ENCODE measurements at regions not wholly inside any gene's neighbourhood (a gene's known extent, or its start where the extent isn't known, plus 50 kb on each side); places are given as distances from the start of the nearest gene placed in this dataset.
A peak's percentile ranks its signal among the peaks of the same experiment; 100 is the strongest.

DNA sequence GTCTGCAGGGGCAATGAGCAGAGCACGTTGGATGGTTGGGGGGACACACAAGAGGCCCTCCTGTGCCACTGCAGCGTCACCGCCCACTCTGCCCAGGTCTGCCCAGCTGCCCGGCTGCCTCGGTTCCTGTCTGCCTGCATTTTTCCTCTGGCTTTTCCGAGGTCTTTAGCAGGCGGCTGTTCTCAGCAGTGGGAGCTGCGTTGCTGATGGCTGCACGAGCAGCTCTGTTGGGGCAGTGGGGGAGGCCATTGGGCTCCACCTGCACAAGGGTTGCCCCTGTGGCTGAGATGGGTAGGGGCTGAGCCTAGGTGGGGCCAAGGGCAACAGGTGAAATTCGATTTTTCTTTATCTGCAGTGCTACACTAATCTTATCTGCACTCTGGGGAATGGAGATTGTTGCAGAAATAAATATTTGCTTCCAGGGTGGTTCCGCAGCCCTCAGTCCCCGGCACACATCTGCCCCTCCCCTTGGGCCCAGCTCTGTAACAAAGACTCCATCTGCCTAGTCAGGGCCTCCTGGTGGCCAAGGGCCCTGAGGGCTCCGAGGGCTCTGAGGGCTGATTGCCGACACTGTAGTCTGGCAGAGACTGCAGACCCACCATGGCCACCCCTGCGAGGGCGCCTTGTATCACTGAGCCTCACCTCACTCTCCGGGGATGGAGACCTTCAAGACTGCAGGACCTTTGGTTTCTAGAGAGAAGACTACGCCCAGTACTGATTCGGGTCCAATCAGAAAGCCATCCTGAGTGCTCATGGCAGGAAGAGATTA is 141.7 kb upstream of the SHH start (continued):
- no peak for TF ChIP-seq RNF219 (CRISPR knock-in tag; IDR thresholded peaks at IDR 0.05)
- TF ChIP-seq, protein P1, sequence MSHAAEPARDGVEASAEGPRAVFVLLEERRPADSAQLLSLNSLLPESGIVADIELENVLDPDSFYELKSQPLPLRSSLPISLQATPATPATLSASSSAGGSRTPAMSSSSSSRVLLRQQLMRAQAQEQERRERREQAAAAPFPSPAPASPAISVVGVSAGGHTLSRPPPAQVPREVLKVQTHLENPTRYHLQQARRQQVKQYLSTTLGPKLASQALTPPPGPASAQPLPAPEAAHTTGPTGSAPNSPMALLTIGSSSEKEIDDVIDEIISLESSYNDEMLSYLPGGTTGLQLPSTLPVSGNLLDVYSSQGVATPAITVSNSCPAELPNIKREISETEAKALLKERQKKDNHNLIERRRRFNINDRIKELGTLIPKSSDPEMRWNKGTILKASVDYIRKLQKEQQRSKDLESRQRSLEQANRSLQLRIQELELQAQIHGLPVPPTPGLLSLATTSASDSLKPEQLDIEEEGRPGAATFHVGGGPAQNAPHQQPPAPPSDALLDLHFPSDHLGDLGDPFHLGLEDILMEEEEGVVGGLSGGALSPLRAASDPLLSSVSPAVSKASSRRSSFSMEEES (CRISPR knock-in tag; IDR thresholded peaks at IDR 0.05), result no peak
- TF ChIP-seq, protein P2, sequence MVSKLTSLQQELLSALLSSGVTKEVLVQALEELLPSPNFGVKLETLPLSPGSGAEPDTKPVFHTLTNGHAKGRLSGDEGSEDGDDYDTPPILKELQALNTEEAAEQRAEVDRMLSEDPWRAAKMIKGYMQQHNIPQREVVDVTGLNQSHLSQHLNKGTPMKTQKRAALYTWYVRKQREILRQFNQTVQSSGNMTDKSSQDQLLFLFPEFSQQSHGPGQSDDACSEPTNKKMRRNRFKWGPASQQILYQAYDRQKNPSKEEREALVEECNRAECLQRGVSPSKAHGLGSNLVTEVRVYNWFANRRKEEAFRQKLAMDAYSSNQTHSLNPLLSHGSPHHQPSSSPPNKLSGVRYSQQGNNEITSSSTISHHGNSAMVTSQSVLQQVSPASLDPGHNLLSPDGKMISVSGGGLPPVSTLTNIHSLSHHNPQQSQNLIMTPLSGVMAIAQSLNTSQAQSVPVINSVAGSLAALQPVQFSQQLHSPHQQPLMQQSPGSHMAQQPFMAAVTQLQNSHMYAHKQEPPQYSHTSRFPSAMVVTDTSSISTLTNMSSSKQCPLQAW (CRISPR knock-in tag; IDR thresholded peaks at IDR 0.05), result peak; percentile 72; the same call in 1 of the 2 replicates
- TF ChIP-seq SP4 (CRISPR knock-in tag; IDR thresholded peaks at IDR 0.05), result no peak
- TF ChIP-seq POLR2A (IDR thresholded peaks at IDR 0.05; ENCODE audit: insufficient read depth in 1 of 2, low read depth in 2 of 2, low read length in 2 of 2), result no peak; a peak in 1 of 4 replicates
- no peak for TF ChIP-seq ZNF431 (CRISPR knock-in tag; IDR thresholded peaks at IDR 0.05; ENCODE audit: borderline replicate concordance, low read depth)
- no peak for TF ChIP-seq NCOA5 (CRISPR knock-in tag; IDR thresholded peaks at IDR 0.05)
- TF ChIP-seq GLI4 (CRISPR knock-in tag; IDR thresholded peaks at IDR 0.05; ENCODE audit: borderline replicate concordance), result no peak
- TF ChIP-seq TEAD2 (CRISPR knock-in tag; IDR thresholded peaks at IDR 0.05), result no peak
- no peak for TF ChIP-seq PAX8 (CRISPR knock-in tag; IDR thresholded peaks at IDR 0.05; ENCODE audit: borderline replicate concordance)
- TF ChIP-seq, protein P3, sequence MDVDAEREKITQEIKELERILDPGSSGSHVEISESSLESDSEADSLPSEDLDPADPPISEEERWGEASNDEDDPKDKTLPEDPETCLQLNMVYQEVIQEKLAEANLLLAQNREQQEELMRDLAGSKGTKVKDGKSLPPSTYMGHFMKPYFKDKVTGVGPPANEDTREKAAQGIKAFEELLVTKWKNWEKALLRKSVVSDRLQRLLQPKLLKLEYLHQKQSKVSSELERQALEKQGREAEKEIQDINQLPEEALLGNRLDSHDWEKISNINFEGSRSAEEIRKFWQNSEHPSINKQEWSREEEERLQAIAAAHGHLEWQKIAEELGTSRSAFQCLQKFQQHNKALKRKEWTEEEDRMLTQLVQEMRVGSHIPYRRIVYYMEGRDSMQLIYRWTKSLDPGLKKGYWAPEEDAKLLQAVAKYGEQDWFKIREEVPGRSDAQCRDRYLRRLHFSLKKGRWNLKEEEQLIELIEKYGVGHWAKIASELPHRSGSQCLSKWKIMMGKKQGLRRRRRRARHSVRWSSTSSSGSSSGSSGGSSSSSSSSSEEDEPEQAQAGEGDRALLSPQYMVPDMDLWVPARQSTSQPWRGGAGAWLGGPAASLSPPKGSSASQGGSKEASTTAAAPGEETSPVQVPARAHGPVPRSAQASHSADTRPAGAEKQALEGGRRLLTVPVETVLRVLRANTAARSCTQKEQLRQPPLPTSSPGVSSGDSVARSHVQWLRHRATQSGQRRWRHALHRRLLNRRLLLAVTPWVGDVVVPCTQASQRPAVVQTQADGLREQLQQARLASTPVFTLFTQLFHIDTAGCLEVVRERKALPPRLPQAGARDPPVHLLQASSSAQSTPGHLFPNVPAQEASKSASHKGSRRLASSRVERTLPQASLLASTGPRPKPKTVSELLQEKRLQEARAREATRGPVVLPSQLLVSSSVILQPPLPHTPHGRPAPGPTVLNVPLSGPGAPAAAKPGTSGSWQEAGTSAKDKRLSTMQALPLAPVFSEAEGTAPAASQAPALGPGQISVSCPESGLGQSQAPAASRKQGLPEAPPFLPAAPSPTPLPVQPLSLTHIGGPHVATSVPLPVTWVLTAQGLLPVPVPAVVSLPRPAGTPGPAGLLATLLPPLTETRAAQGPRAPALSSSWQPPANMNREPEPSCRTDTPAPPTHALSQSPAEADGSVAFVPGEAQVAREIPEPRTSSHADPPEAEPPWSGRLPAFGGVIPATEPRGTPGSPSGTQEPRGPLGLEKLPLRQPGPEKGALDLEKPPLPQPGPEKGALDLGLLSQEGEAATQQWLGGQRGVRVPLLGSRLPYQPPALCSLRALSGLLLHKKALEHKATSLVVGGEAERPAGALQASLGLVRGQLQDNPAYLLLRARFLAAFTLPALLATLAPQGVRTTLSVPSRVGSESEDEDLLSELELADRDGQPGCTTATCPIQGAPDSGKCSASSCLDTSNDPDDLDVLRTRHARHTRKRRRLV (CRISPR knock-in tag; IDR thresholded peaks at IDR 0.05), result no peak
- no peak for TF ChIP-seq EHMT2 (IDR thresholded peaks at IDR 0.05; ENCODE audit: borderline replicate concordance, low read depth, low read length)
- TF ChIP-seq SYNCRIP (IDR thresholded peaks at IDR 0.05; ENCODE audit: insufficient read depth, low read depth, low read length), result no peak
- no peak for TF ChIP-seq MATR3 (CRISPR knock-in tag; IDR thresholded peaks at IDR 0.05)
- peak; percentile 97 for TF ChIP-seq ONECUT2 (CRISPR knock-in tag; IDR thresholded peaks at IDR 0.05)
- no peak for TF ChIP-seq ZFP41 (CRISPR knock-in tag; IDR thresholded peaks at IDR 0.05; ENCODE audit: borderline replicate concordance)
- 0 out of 2 replicates have a peak, but pooled peaks have one; percentile 59 for TF ChIP-seq ZNF264 (CRISPR knock-in tag; IDR thresholded peaks at IDR 0.05)
- TF ChIP-seq ZNF879 (CRISPR knock-in tag; IDR thresholded peaks at IDR 0.05), result no peak
- TF ChIP-seq, protein P4, sequence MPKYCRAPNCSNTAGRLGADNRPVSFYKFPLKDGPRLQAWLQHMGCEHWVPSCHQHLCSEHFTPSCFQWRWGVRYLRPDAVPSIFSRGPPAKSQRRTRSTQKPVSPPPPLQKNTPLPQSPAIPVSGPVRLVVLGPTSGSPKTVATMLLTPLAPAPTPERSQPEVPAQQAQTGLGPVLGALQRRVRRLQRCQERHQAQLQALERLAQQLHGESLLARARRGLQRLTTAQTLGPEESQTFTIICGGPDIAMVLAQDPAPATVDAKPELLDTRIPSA (CRISPR knock-in tag; IDR thresholded peaks at IDR 0.05; ENCODE audit: borderline replicate concordance), result no peak

Measured in HepG2 (cell line).